ENCODE measurements at regions not wholly inside any gene's neighbourhood (a gene's known extent, or its start where the extent isn't known, plus 50 kb on each side); places are given as distances from the start of the nearest gene placed in this dataset.

GRCh38 chr9:79902825-79903600, 331.2 kb downstream of the TLE4 start:
- Histone ChIP-seq H4K20me1 (replicated peaks in 1 of 2; ENCODE audit: control insufficient read depth in 1 of 2, insufficient read depth in 2 of 2, low read length in 2 of 2) (no peaks in the 10 kb centered on the region), H2AK5ac (ENCODE audit: low read depth, low read length) (no peak overlapping the region), H3K27ac (ENCODE audit: low read depth, low read length) (no peak overlapping the region), H2BK5ac (ENCODE audit: low read depth, low read length) (no peak overlapping the region), H3K14ac (ENCODE audit: insufficient read length) (no peak overlapping the region), H2BK12ac (ENCODE audit: low read depth, low read length) (no peak overlapping the region), H3K18ac (ENCODE audit: extremely low read depth, low read length) (no peak overlapping the region), H2BK15ac (ENCODE audit: low read length) (no peak overlapping the region), H3K9me3 (ENCODE audit: insufficient read depth in 2 of 2, low read depth in 1 of 2, low read length in 1 of 2) (no peaks in the 10 kb centered on the region), H3K23ac (ENCODE audit: insufficient read length) (no peak overlapping the region), H4K91ac (replicated peaks; ENCODE audit: insufficient read length, low read length) (no peak overlapping the region), H3K79me1 (ENCODE audit: low read depth, low read length) (no peaks in the 10 kb centered on the region), H3K4me3 (ENCODE audit: extremely low read depth in 1 of 4, insufficient read depth in 2 of 4, low read depth in 3 of 4, low read length in 4 of 4) (no peak overlapping the region), H3K23me2 (ENCODE audit: low read depth, low read length) (no peaks in the 10 kb centered on the region), H4K8ac (ENCODE audit: extremely low read depth, insufficient read depth, low read length) (no peak overlapping the region), H2BK20ac (ENCODE audit: low read length) (no peak overlapping the region), H3K4me1 (replicated peaks in 1 of 4; ENCODE audit: control insufficient read depth in 3 of 4, insufficient read depth in 4 of 4, low read length in 3 of 4) (no peaks in the 10 kb centered on the region), H3K56ac (replicated peaks; ENCODE audit: insufficient read length, low read depth, low read length) (no peak overlapping the region), H3K27me3 (replicated peaks in 1 of 4; ENCODE audit: control insufficient read depth in 3 of 4, extremely low read depth in 1 of 4, insufficient read depth in 3 of 4, low read length in 3 of 4) (no peaks in the 10 kb centered on the region), H2BK120ac (replicated peaks; ENCODE audit: low read depth, low read length) (no peak overlapping the region), H2AFZ (ENCODE audit: low read length) (no peak overlapping the region), H3K4ac (replicated peaks; ENCODE audit: insufficient read length, low read depth, low read length) (no peak overlapping the region), H3K79me2 (ENCODE audit: control insufficient read depth in 1 of 2, insufficient read depth in 2 of 2, low read length in 2 of 2) (no peaks in the 10 kb centered on the region), H3K36me3 (ENCODE audit: control insufficient read depth in 2 of 4, insufficient read depth in 4 of 4, low read length in 3 of 4) (no peaks in the 10 kb centered on the region), H3K4me2 (ENCODE audit: insufficient read depth in 1 of 2, low read depth in 2 of 2, low read length in 2 of 2) (no peak overlapping the region), H3K9ac (replicated peaks in 1 of 4; ENCODE audit: extremely low read depth in 1 of 4, low read depth in 3 of 4, low read length in 3 of 4) (no peak overlapping the region), H4K5ac (ENCODE audit: insufficient read length, low read depth, low read length) (no peak overlapping the region)
- FAIRE-seq (no peak), DNase-seq (ENCODE audit: low read depth in 1 of 2, low spot score in 2 of 2) (no peak)
- 89% methylated on average over 7 of the region's 7 CpGs; no CpG with 5 or more reads in 1 of the 2 experiments for WGBS, 2 experiments (ENCODE audit: extremely low coverage in 1 of 2, insufficient coverage in 1 of 2, insufficient read length in 1 of 2, insufficient replicate concordance in 2 of 2, low coverage in 1 of 2, low lambda C conversion rate in 2 of 2, missing lambda C conversion rate in 1 of 2)
- CTCF ChIA-PET (ENCODE audit: partially characterized antibody), result interaction anchor here (0.7 kb wide), 1 partner anchor 255 kb away, joined by 3 read pairs; no protein-coding TSS in a partner anchor
- POLR2A ChIA-PET (ENCODE audit: partially characterized antibody), result no interaction called here
- TF ChIP-seq SP2 (IDR thresholded peaks at IDR 0.05; ENCODE audit: low read length) (no peak), JUND (IDR thresholded peaks at IDR 0.05; ENCODE audit: low read length) (no peak), RAD21 (IDR thresholded peaks at IDR 0.05 in 1 of 2, conservative IDR thresholded peaks at IDR 0.05 in 1 of 2; ENCODE audit: low read depth in 2 of 2, low read length in 2 of 2) (no peak), PHF8 (conservative IDR thresholded peaks at IDR 0.05; ENCODE audit: low read depth, low read length) (no peak), NRF1 (IDR thresholded peaks at IDR 0.05; ENCODE audit: low read depth, low read length) (no peak), MAX (IDR thresholded peaks at IDR 0.05) (no peak), HDAC2 (IDR thresholded peaks at IDR 0.05; ENCODE audit: borderline replicate concordance in 1 of 2, low read depth in 2 of 2, low read length in 2 of 2) (no peak), CTBP2 (IDR thresholded peaks at IDR 0.05; ENCODE audit: borderline replicate concordance, insufficient read depth, insufficient read length, low read length) (no peak), MAFK (IDR thresholded peaks at IDR 0.05; ENCODE audit: low read depth, low read length) (no peak), GTF2F1 (IDR thresholded peaks at IDR 0.05; ENCODE audit: borderline replicate concordance, low read depth, low read length) (no peak)
